Panc1 (cell line): ENCODE measurements at regions not wholly inside any gene's neighbourhood (a gene's known extent, or its start where the extent isn't known, plus 50 kb on each side); places are given as distances from the start of the nearest gene placed in this dataset.
A peak's percentile ranks its signal among the peaks of the same experiment; 100 is the strongest.

ENCODE experiments used
- ATAC-seq: fragments of 200-7000 bp; cut with Tn5 transposase; 2 replicates; pipeline ENCODE4 v1.9.1; 2020; ENCODE audit warnings: mild to moderate bottlenecking, moderate library complexity
- BruUV-seq: library from RNA; stranded (reverse); fragments of 400-500 nt; replicated peaks from 2 replicates; lab custom pipeline; 2021; lab: Mats Ljungman, UMichigan
- CTCF ChIA-PET: fragments of 300-600 bp; sonication (Branson Sonifier 250); formaldehyde crosslinking; loops from one replicate; lab custom pipeline; 2022; ENCODE audit warnings: antibody characterized with exemption; lab: Charles Lee
- POLR2A ChIA-PET: fragments of 300-600 bp; sonication (Branson Sonifier 250); formaldehyde crosslinking; loops from one replicate; lab custom pipeline; 2022; ENCODE audit warnings: antibody characterized with exemption; lab: Charles Lee
- DNase-seq: peaks from one replicate; pipeline ENCODE4 v3.0.0-alpha.2; 2010; ENCODE audit warnings: low read depth, low spot score
- H3K27ac ChIP-seq: 2 replicates; pipeline ENCODE4 v1.5.1; 2011; ENCODE audit warnings: mild to moderate bottlenecking, low read length, inconsistent platforms
- H3K27me3 ChIP-seq: fragments of 200-500 bp; sonication (Bioruptor generic); 2 replicates; pipeline ENCODE4 v1.6.0; 2014; ENCODE audit warnings: low read length, inconsistent platforms; ENCODE audit not compliant: control insufficient read depth, insufficient read depth
- H3K36me3 ChIP-seq: fragments of 200-500 bp; sonication (Bioruptor generic); 2 replicates; pipeline ENCODE4 v1.5.1; 2014; ENCODE audit warnings: inconsistent platforms, mild to moderate bottlenecking, low read length, moderate library complexity; ENCODE audit not compliant: control insufficient read depth, insufficient read depth
- H3K4me1 ChIP-seq: 2 replicates; pipeline ENCODE4 v1.5.1; 2011; ENCODE audit warnings: inconsistent platforms, mild to moderate bottlenecking, low read length, moderate library complexity; ENCODE audit not compliant: control insufficient read depth, insufficient read depth
- H3K4me3 ChIP-seq, 2 experiments: 2 replicates each; pipeline ENCODE4 v1.5.1; 2011 to 2012; ENCODE audit warnings: low read depth in 2 of 2, low read length in 2 of 2, mild to moderate bottlenecking in 2 of 2, inconsistent platforms in 1 of 2, moderate library complexity in 1 of 2
- H3K9me3 ChIP-seq: fragments of 200-500 bp; sonication (Bioruptor generic); 2 replicates; pipeline ENCODE4 v1.5.1; 2014; ENCODE audit warnings: low read depth, mild to moderate bottlenecking, inconsistent platforms, low read length, moderate library complexity; ENCODE audit not compliant: control insufficient read depth, insufficient read depth
- CTCF ChIP-seq: fragments of 450-650 bp; IDR thresholded peaks from 2 replicates; pipeline ENCODE4 v1.5.1; 2017; ENCODE audit warnings: mild to moderate bottlenecking
- POLR2AphosphoS5 ChIP-seq: IDR thresholded peaks from 2 replicates; pipeline ENCODE4 v1.6.1; 2012; ENCODE audit warnings: mild to moderate bottlenecking, low read depth, low read length, moderate library complexity
- REST ChIP-seq, 2 experiments: IDR thresholded peaks; 2 replicates each; pipeline ENCODE4 v1.6.1; 2011 to 2012; ENCODE audit warnings: low read depth in 2 of 2, control low read depth in 1 of 2, low read length in 1 of 2, mild to moderate bottlenecking in 1 of 2, moderate library complexity in 1 of 2; ENCODE audit not compliant: insufficient read depth in 1 of 2
- SIN3A ChIP-seq: IDR thresholded peaks from 2 replicates; pipeline ENCODE4 v1.6.1; 2012; ENCODE audit warnings: low read depth, mild to moderate bottlenecking, low read length, moderate library complexity, borderline replicate concordance; ENCODE audit not compliant: insufficient read depth
- TCF7L2 ChIP-seq: IDR thresholded peaks from 2 replicates; pipeline ENCODE4 v1.6.1; 2011; ENCODE audit warnings: mild to moderate bottlenecking, low read depth, low read length, inconsistent platforms
- in situ Hi-C: cut with HindIII; loops from 2 replicates; pipeline ENCODE4 v1.10.0; 2016; ENCODE audit warnings: low sequenced_read_pairs, low pct_unique_long_range_greater_than_20kb
- intact Hi-C: fragments of 100-400 bp; cut with micrococcal nuclease; formaldehyde crosslinking; loops from one replicate; pipeline ENCODE4 v1.10.0; 2022; ENCODE audit not compliant: unreplicated experiment

- Histone ChIP-seq H3K9me3 (no peaks in the 10 kb centered on the region), H3K4me3 (no peak overlapping the region), H3K27ac (no peak overlapping the region), H3K27me3 (no peaks in the 10 kb centered on the region), H3K36me3 (no peaks in the 10 kb centered on the region), H3K4me1 (no peaks in the 10 kb centered on the region)
- no TSS peak for BruUV-seq
- intact Hi-C loops, result no loop called here
- POLR2A ChIA-PET, result no interaction called here
- CTCF ChIA-PET, result no interaction called here
- in situ Hi-C loops, result no loop called here
- ATAC-seq (no peak), DNase-seq (no peak)
- no peak for TF ChIP-seq SIN3A
- no peak for TF ChIP-seq REST (IDR thresholded peaks at IDR 0.05; ENCODE audit: insufficient read depth in 1 of 2, low read depth in 2 of 2, low read length in 1 of 2)
- no peak for TF ChIP-seq POLR2AphosphoS5
- no peak for TF ChIP-seq TCF7L2
- no peak for TF ChIP-seq CTCF
These were observed 120.2 kb downstream of the OXSM start for GRCh38 chr3:25910105-25910504.

GRCh38 chr3:25910997-25911396 lies 121.1 kb downstream of the OXSM start:
- in situ Hi-C loops (no loop called here), intact Hi-C loops (no loop called here)
- no peaks in the 10 kb centered on the region for H3K9me3 ChIP-seq
- BruUV-seq, result no TSS peak
- no peak for TF ChIP-seq REST (IDR thresholded peaks at IDR 0.05; ENCODE audit: insufficient read depth in 1 of 2, low read depth in 2 of 2, low read length in 1 of 2)
- no peak for TF ChIP-seq TCF7L2
- no peak for TF ChIP-seq SIN3A
- TF ChIP-seq CTCF, result peak; percentile 29
- TF ChIP-seq POLR2AphosphoS5, result no peak
- ChIA-PET CTCF (no interaction called here), POLR2A (no interaction called here)
- no peaks in the 10 kb centered on the region for H3K27me3 ChIP-seq
- no peak overlapping the region for H3K27ac ChIP-seq
- ATAC-seq (no peak), DNase-seq (no peak)
- no peaks in the 10 kb centered on the region for H3K4me1 ChIP-seq
- H3K4me3 ChIP-seq, result no peak overlapping the region
- H3K36me3 ChIP-seq, result no peaks in the 10 kb centered on the region
